ENCODE measurements at regions not wholly inside any gene's neighbourhood (a gene's known extent, or its start where the extent isn't known, plus 50 kb on each side); places are given as distances from the start of the nearest gene placed in this dataset.
"Not testable (repeated sequence)": the region's sequence is repeated elsewhere in the genome, so short reads cannot be mapped to it uniquely, and the experiment has no call there.

DNA sequence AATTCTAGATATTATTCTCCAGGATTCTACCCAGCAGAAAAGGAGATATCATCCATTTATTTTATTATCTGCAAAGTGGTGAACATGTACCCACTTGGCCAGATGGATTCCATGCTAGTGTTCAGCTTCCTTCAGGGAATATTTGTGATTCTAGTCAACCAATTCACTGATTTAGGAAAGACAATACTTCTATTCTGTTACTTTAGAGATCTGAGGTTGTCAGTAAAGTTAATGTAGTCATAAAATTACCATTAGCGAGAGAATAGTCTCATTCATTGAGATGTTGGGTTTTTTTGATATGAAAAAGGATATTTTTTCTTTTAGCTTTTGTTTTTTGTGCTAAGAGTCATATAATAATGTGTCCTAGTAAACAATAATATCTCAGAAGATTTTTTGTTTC lies 222.8 kb downstream of the CGGBP1 start:
- Mint-ChIP-seq H3K27ac (no peak overlapping the region), H3K4me1 (no peaks in the 10 kb centered on the region), H3K36me3 (ENCODE audit: low read depth) (no peaks in the 10 kb centered on the region), H3K9me3 (peaks cover 4% of the 10 kb centered on the region), H3K27me3 (peaks cover 4% of the 10 kb centered on the region), H3K4me3 (no peak overlapping the region)
- no peak for ATAC-seq (replicated peaks)

DNA sequence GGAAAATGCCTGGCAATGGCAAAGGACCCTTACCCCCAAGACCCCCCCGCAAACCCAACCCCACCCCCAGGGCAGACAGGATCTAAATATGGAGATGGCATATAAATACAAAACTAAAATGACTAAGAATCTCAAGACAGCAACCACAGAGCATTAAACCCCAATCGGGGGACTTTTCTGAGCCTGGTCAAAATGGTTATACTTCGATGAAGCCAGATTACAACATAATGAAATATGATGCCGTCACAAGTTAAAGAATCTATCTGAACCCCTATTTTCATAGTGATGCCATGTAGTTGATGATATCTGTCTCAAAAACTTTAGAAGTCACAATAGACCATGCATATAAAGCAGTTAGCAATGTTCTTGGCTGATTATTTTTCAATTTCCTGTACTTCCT lies 223.6 kb downstream of the CGGBP1 start:
- Mint-ChIP-seq H3K9me3 (peaks cover 4% of the 10 kb centered on the region), H3K4me3 (no peak overlapping the region), H3K27me3 (peaks cover 4% of the 10 kb centered on the region), H3K36me3 (ENCODE audit: low read depth) (no peaks in the 10 kb centered on the region), H3K27ac (no peak overlapping the region), H3K4me1 (no peaks in the 10 kb centered on the region)
- ATAC-seq (replicated peaks) = no peak

DNA sequence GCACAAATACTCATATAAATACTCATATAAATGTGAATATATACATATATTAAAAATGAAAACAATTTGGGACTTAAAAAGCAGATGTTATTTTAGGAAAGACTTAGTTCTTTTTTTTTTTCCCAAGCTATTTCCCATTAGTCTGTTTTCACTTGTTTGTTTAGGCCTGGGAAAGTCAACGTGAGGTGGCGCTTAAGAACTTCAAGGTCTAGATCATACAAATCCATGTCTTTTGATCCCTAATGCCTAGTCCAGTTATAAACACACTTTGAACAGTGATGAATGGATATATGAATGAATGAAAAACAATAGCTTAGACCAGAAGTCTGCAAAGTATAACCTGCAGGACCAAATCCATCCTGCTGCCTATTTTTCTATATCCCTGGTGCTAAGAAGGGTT lies 224.5 kb downstream of the CGGBP1 start:
- no peak for ATAC-seq (replicated peaks)
- Mint-ChIP-seq H3K4me3 (no peak overlapping the region), H3K27me3 (peaks cover 4% of the 10 kb centered on the region), H3K36me3 (ENCODE audit: low read depth) (no peaks in the 10 kb centered on the region), H3K4me1 (no peaks in the 10 kb centered on the region), H3K9me3 (no peaks in the 10 kb centered on the region), H3K27ac (no peak overlapping the region)

DNA sequence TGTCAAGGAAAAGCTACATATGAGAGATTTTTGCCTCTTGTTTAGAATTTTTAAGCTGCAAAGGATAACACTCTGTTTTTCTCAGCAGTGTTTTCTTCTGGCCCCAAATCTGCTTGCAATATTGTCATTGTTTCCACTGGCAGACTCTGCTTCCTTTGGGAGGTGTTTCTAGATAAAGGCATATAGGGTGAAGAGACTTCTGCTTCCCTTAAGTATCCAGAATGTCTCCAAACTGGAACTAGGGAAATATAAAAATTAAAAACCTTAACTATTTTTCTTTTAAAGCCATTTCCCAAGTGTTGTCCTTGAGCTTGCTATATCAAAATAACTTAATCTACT lies 225.8 kb downstream of the CGGBP1 start:
- Mint-ChIP-seq H3K27ac (no peak overlapping the region), H3K36me3 (ENCODE audit: low read depth) (no peaks in the 10 kb centered on the region), H3K9me3 (no peaks in the 10 kb centered on the region), H3K4me1 (no peaks in the 10 kb centered on the region), H3K4me3 (no peak overlapping the region), H3K27me3 (no peaks in the 10 kb centered on the region)
- no peak for ATAC-seq (replicated peaks)

DNA sequence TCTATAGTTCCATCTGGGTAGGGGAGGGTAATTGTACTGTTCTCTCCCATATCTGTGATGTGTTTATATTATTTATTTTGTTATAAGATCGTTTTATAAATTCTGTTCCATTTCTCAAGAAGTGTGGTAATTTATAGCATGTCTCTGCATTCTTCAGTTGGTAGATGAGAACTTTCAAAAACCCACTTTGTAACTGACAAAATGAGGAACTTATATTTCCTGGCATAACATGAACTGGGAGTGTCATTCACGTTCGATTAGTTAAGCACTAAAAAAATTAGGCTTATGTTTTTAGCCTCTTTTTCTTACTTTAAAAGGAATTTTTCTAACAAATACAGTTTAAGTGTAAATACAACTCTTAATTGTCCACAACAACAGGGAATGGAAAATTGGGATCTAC lies 230.8 kb downstream of the CGGBP1 start:
- H3K4me1 Mint-ChIP-seq = no peaks in the 10 kb centered on the region
- H3K27ac Mint-ChIP-seq = no peak overlapping the region
- no peak for ATAC-seq (replicated peaks)
- H3K36me3 Mint-ChIP-seq (ENCODE audit: low read depth) = no peaks in the 10 kb centered on the region
- no peaks in the 10 kb centered on the region for H3K9me3 Mint-ChIP-seq
- no peaks in the 10 kb centered on the region for H3K27me3 Mint-ChIP-seq
- H3K4me3 Mint-ChIP-seq = no peak overlapping the region

DNA sequence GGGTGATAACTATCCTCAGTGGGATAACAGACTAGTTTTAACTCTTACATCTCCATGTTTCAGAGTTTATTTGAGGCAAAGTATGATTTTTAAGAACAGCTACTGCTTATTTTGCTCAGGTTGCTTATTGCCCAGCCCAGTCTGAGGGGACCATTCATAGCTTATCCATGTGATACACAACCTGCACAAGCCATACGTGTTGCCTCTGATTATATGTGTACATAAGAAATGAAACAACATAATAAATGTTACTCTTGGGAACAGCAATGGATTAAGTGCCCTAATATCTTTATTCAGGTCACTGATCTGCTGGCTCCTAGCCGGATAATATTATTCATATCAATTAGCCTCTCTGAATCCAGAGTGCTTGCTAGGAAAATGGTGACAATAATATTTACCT lies 236.2 kb downstream of the CGGBP1 start:
- H3K4me1 Mint-ChIP-seq = no peaks in the 10 kb centered on the region
- no peak overlapping the region for H3K4me3 Mint-ChIP-seq
- no peak overlapping the region for H3K27ac Mint-ChIP-seq
- H3K9me3 Mint-ChIP-seq = no peaks in the 10 kb centered on the region
- no peaks in the 10 kb centered on the region for H3K36me3 Mint-ChIP-seq (ENCODE audit: low read depth)
- ATAC-seq (replicated peaks) = no peak
- peaks cover 6% of the 10 kb centered on the region for H3K27me3 Mint-ChIP-seq

DNA sequence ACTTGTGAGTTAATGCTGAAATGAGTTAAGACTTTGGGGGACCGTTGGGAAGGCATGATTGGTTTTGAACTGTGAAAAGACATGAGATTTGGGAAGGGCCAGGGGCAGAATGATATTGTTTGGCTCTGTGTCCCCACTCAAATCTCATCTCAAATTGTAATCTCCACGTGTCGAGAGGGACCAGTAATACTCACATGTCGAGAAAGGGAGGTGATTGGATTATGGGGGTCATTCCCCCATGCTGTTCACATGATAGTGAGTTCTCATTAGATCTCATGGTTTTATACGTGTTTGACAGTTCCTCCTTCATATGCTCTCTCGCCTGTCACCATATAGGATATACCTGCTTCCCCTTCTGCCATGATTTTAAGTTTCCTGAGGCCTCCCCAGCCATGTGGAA lies 245.3 kb downstream of the CGGBP1 start:
- H3K9me3 Mint-ChIP-seq; H3K27ac Mint-ChIP-seq; H3K4me3 Mint-ChIP-seq; H3K4me1 Mint-ChIP-seq; H3K36me3 Mint-ChIP-seq (ENCODE audit: low read depth); ATAC-seq (replicated peaks); H3K27me3 Mint-ChIP-seq: not testable (repeated sequence)

DNA sequence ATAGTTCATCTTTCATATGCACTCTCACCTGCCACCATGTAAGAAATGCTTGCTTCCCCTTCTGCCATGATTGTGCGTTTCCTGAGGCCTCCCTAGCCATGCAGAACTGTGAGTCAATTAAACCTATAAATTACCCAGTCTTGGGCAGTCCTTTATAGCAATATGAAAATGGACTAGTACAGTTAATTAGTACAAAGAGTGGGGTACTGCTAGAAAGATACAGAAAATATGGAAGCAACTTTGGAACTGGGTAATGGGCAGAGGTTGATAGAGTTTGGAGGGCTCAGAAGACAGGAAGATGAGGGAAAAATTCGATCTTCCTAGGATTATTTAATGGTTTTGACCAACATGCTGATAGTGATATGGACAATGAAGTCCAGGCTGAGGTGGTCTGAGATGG lies 246.9 kb downstream of the CGGBP1 start:
- peaks cover 7% of the 10 kb centered on the region for H3K27me3 Mint-ChIP-seq
- H3K27ac Mint-ChIP-seq = no peak overlapping the region
- H3K9me3 Mint-ChIP-seq = peaks cover 4% of the 10 kb centered on the region
- ATAC-seq (replicated peaks) = no peak
- no peak overlapping the region for H3K4me3 Mint-ChIP-seq
- H3K36me3 Mint-ChIP-seq (ENCODE audit: low read depth) = no peaks in the 10 kb centered on the region
- no peaks in the 10 kb centered on the region for H3K4me1 Mint-ChIP-seq

DNA sequence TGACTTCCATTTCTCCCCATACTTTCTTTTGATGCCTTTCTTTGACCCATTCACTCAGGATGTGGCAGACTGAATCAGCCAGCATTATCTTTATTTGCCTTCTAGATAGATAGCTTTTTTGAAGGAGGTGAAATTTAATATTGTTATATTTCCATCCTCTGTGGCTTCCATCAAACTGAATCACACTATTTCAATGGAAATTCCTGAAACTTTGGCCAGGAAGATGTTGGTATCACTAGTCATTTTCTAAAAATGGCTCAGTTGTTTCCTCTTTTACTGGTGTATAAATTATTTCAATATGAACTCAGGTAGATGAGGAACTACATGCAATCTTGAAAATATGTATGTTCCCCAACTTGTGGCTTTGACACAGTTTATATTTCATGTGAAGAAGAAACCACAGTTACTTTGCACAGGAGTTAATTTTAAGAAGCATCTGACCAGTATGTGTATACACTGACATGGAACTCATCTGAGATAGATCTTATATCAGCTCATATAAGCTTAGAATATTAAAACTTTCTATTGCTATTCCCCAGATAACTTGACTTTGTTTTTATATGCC lies 248.3 kb downstream of the CGGBP1 start:
- Mint-ChIP-seq H3K36me3 (ENCODE audit: low read depth) (no peaks in the 10 kb centered on the region), H3K4me3 (no peak overlapping the region)
- ATAC-seq (replicated peaks) = no peak

DNA sequence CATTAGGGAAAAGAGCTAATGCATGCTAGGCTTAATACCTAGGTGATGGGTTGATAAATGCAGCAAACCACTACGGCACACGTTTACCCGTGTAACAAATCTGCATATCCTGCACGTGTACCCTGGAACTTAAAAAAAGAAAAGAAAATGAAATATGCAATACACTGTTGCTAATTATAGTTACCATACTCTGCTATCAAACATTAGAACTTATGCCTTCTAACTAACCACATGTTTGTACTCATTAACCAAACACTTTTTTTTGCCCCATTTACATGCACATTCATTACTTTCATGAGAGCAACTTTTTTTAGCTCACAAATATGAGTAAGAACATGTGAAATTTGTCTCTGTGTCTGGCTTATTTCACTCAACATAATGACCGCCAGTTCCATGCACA lies 253.1 kb downstream of the CGGBP1 start:
- no peaks in the 10 kb centered on the region for H3K36me3 Mint-ChIP-seq (ENCODE audit: low read depth)
- H3K27me3 Mint-ChIP-seq = peaks cover 19% of the 10 kb centered on the region
- H3K27ac Mint-ChIP-seq = no peak overlapping the region
- no peak for ATAC-seq (replicated peaks)
- no peak overlapping the region for H3K4me3 Mint-ChIP-seq
- H3K9me3 Mint-ChIP-seq = no peaks in the 10 kb centered on the region
- peaks cover 5% of the 10 kb centered on the region for H3K4me1 Mint-ChIP-seq

More for the DNA sequence above, 248.3 kb downstream of the CGGBP1 start:
- Mint-ChIP-seq H3K27ac (no peak overlapping the region), H3K27me3 (peaks cover 11% of the 10 kb centered on the region), H3K4me1 (peaks cover 5% of the 10 kb centered on the region), H3K9me3 (peaks cover 4% of the 10 kb centered on the region)

DNA sequence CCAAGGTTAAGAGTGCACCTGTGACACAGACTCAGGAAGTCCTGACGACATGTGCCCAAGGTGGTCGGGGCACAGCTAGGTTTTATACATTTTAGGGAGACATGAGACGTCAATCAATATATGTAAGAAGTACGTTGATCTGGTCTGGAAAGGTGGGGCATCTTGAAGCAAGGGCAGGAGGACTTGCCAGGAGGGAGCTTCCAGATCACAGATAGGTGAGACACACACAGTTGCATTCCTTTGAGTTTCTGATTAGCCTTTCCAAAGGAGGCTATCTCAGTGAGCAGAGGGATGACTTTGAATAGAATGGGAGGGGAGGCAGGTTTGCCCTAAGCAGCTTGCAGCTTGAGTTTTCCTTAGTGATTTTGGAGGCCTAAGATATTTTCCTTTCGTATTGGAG lies 257.4 kb downstream of the CGGBP1 start:
- no peaks in the 10 kb centered on the region for H3K36me3 Mint-ChIP-seq (ENCODE audit: low read depth)
- H3K9me3 Mint-ChIP-seq = no peaks in the 10 kb centered on the region
- peaks cover 1% of the 10 kb centered on the region for H3K4me1 Mint-ChIP-seq
- ATAC-seq (replicated peaks) = no peak
- H3K4me3 Mint-ChIP-seq = no peak overlapping the region
- no peak overlapping the region for H3K27ac Mint-ChIP-seq
- H3K27me3 Mint-ChIP-seq = peaks cover 32% of the 10 kb centered on the region

DNA sequence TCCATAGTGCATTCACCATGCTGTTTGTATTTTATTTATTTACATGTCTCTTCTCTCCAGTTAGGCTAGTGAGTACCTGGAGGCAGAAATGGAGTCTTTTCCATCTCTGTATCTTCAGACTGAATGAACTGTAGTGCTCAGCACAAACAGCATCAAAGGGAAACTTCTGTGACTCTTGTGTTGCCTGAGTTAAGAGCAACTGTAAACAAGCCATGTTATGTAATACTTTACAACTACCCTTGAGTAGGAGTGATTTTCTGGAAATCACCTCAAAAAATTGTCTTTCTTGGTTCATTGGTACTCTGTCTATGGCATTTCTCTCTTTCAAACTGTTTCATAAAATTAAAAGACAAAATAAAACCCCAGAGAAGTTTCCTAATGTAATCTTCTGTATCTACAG lies 258.3 kb downstream of the CGGBP1 start:
- Mint-ChIP-seq H3K9me3 (peaks cover 3% of the 10 kb centered on the region), H3K4me1 (peaks cover 7% of the 10 kb centered on the region), H3K27me3 (peaks cover 37% of the 10 kb centered on the region), H3K4me3 (no peak overlapping the region), H3K27ac (no peak overlapping the region), H3K36me3 (ENCODE audit: low read depth) (no peaks in the 10 kb centered on the region)
- ATAC-seq (replicated peaks) = no peak

DNA sequence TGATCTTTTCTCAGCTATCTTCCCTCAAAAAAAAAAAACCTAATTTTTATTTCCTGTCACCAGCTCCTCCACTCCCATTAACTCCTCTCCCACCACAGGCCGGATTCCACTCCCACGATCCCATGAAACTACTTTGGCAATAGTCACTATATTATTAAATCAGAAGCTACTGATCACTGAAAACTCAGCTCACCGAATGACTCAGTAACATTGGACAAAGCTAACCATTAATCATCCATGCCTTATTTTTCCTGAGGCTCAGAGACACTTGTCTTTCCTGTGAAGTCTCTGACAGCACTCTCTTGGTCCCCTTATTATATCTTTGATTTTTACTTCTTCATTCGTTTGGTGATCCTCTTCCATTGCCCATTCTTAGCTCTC lies 260.2 kb downstream of the CGGBP1 start:
- no peaks in the 10 kb centered on the region for H3K36me3 Mint-ChIP-seq (ENCODE audit: low read depth)
- no peak overlapping the region for H3K27ac Mint-ChIP-seq

DNA sequence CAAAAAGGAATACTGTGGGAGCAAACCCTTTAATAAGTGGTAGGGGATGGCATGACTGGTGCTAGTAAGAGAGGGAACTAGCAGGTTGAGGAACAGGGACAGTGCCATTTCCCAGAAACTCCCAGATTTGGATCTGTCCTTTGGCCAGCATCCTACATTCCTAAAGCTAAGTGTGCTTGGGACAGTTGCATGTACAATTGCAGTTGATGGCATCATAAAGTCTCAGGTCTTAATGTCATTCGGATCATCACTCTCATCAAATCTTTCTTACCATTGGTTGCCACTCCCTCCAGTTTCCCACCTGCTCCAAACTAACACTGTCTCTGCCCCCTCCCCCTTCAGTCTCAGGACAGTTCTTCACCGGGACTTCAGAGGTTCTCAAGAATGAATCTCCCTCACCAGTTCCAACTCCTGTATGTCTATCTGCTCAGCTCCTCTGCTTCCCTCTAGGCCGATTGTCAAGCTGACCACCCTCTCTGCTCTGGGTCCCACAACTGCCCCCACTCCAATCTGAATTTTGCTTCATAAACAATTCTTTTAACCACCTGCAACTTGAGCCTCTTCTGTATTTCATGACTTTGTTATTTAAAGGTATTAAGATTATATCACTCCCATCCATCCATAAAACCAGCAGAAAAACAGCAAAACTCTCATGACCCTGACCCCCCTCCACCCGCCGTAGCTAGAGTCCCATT lies 260.8 kb downstream of the CGGBP1 start:
- no peaks in the 10 kb centered on the region for H3K36me3 Mint-ChIP-seq (ENCODE audit: low read depth)
- ATAC-seq (replicated peaks) = no peak
- H3K4me3 Mint-ChIP-seq = no peak overlapping the region
- H3K9me3 Mint-ChIP-seq = peaks cover 3% of the 10 kb centered on the region
- H3K27ac Mint-ChIP-seq = no peak overlapping the region
- peaks cover 12% of the 10 kb centered on the region for H3K4me1 Mint-ChIP-seq
- peaks cover 44% of the 10 kb centered on the region for H3K27me3 Mint-ChIP-seq

More for the DNA sequence above, 260.2 kb downstream of the CGGBP1 start:
- H3K27me3 Mint-ChIP-seq = peaks cover 41% of the 10 kb centered on the region
- peaks cover 3% of the 10 kb centered on the region for H3K9me3 Mint-ChIP-seq
- no peak for ATAC-seq (replicated peaks)
- no peak overlapping the region for H3K4me3 Mint-ChIP-seq
- peaks cover 7% of the 10 kb centered on the region for H3K4me1 Mint-ChIP-seq

DNA sequence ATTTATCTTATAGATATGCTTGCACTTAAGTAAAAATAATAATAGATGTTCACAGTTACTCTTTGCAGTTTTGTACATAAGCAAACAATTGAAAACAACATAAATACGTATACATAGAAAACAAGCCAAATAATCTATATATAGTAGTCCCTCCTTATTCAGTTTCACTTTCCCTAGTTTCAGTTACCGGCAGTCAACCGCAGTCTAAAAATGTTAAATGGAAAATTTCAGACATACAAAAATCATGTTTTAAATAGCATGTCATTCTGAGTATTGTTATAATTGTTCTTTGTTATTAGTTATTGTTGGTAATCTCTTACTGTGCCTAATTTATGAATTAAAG lies 262.0 kb downstream of the CGGBP1 start:
- Mint-ChIP-seq H3K4me3 (no peak overlapping the region), H3K36me3 (ENCODE audit: low read depth) (no peaks in the 10 kb centered on the region), H3K4me1 (peaks cover 18% of the 10 kb centered on the region), H3K27me3 (peaks cover 49% of the 10 kb centered on the region), H3K27ac (no peak overlapping the region), H3K9me3 (peaks cover 3% of the 10 kb centered on the region)
- no peak for ATAC-seq (replicated peaks)

All from activated T-helper 17 cell treated with anti-CD3 and anti-CD28 coated beads, Interleukin-2, amount 50 U/mL, for 72 hours (primary cell).